ENCODE measurements at regions not wholly inside any gene's neighbourhood (a gene's known extent, or its start where the extent isn't known, plus 50 kb on each side); places are given as distances from the start of the nearest gene placed in this dataset.
A peak's percentile ranks its signal among the peaks of the same experiment; 100 is the strongest.

GRCh38 chr15:70321172-70321819, 223.6 kb upstream of the TLE3 start:
- ChIA-PET POLR2A (no interaction called here), CTCF (no interaction called here)
- no peaks in the 10 kb centered on the region for H3K9me3 Mint-ChIP-seq
- Histone ChIP-seq H3K36me3 (ENCODE audit: control insufficient read depth in 2 of 3, insufficient read depth in 3 of 3, low read length in 3 of 3) (no peaks in the 10 kb centered on the region), H3K4me3 (ENCODE audit: low read length) (no peak overlapping the region), H3K4me1 (ENCODE audit: control insufficient read depth in 2 of 2, insufficient read depth in 2 of 2, low read length in 2 of 2) (no peaks in the 10 kb centered on the region), H3K9me3 (ENCODE audit: control insufficient read depth in 2 of 3, low read length in 3 of 3) (no peaks in the 10 kb centered on the region), H3K27ac (ENCODE audit: low read depth, low read length) (no peak overlapping the region), H3K27me3 (ENCODE audit: control insufficient read depth in 2 of 2, insufficient read depth in 2 of 2, low read length in 2 of 2) (no peaks in the 10 kb centered on the region)
- H3K36me3 Mint-ChIP-seq, result no peaks in the 10 kb centered on the region
- peak overlapping the region in 2 of 9 donors; percentile 2 to 60 for H3K27ac Mint-ChIP-seq
- no peak overlapping the region for H3K4me3 Mint-ChIP-seq
- DNase-seq (no peak), ATAC-seq (no peak)
- H3K27me3 Mint-ChIP-seq, result peaks cover 0 to 27% (median 0%) of the 10 kb centered on the region in 5 donors
- intact Hi-C loops (cut with micrococcal nuclease), result no loop called here
- peaks cover 0 to 13% (median 0%) of the 10 kb centered on the region in 7 donors for H3K4me1 Mint-ChIP-seq

DNA sequence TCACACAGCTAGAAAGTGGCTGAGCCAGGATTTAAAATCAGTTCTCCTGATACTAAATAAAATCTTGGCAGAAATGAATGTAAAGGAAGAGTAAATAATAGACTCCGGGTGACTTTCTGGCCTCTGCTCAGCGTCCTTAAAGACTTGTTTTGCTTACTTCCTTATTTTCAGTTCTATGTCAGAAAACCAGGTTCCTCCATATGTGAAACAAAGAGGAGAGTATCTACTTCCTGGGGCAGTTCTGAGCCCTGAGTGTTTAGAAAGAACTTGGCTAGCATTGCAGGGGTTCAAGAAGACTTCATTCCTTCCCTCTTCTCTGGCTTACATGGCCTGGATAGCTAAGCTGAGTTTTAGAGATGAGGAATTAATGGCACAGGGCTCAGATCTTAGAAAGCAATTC, 222.8 kb upstream of the TLE3 start:
- ChIA-PET CTCF (no interaction called here), POLR2A (no interaction called here)
- Mint-ChIP-seq H3K4me3 (no peak overlapping the region), H3K9me3 (no peaks in the 10 kb centered on the region), H3K4me1 (peaks cover 0 to 13% (median 0%) of the 10 kb centered on the region in 7 donors), H3K27me3 (peaks cover 0 to 29% (median 0%) of the 10 kb centered on the region in 5 donors), H3K36me3 (no peaks in the 10 kb centered on the region), H3K27ac (no peak overlapping the region)
- Histone ChIP-seq H3K4me1 (ENCODE audit: control insufficient read depth in 2 of 2, insufficient read depth in 2 of 2, low read length in 2 of 2) (no peaks in the 10 kb centered on the region), H3K27me3 (ENCODE audit: control insufficient read depth in 2 of 2, insufficient read depth in 2 of 2, low read length in 2 of 2) (no peaks in the 10 kb centered on the region), H3K4me3 (ENCODE audit: low read length) (no peak overlapping the region), H3K9me3 (ENCODE audit: control insufficient read depth in 2 of 3, low read length in 3 of 3) (no peaks in the 10 kb centered on the region), H3K36me3 (ENCODE audit: control insufficient read depth in 2 of 3, insufficient read depth in 3 of 3, low read length in 3 of 3) (no peaks in the 10 kb centered on the region), H3K27ac (ENCODE audit: low read depth, low read length) (no peak overlapping the region)
- DNase-seq (no peak), ATAC-seq (no peak)
- intact Hi-C loops (cut with micrococcal nuclease), result no loop called here

- H3K27me3 Mint-ChIP-seq, result peaks cover 0 to 28% (median 0%) of the 10 kb centered on the region in 5 donors
- H3K4me3 Mint-ChIP-seq, result no peak overlapping the region
- no peak for DNase-seq
- no peak overlapping the region for H3K27ac Mint-ChIP-seq
- no peak overlapping the region for H3K4me3 ChIP-seq (ENCODE audit: low read length)
- POLR2A ChIA-PET, result no interaction called here
- no peaks in the 10 kb centered on the region for H3K9me3 Mint-ChIP-seq
- H3K36me3 Mint-ChIP-seq, result no peaks in the 10 kb centered on the region
- H3K4me1 ChIP-seq (ENCODE audit: control insufficient read depth in 2 of 2, insufficient read depth in 2 of 2, low read length in 2 of 2), result no peaks in the 10 kb centered on the region
- CTCF ChIA-PET, result no interaction called here
- H3K4me1 Mint-ChIP-seq, result peaks cover 0 to 13% (median 0%) of the 10 kb centered on the region in 7 donors
- no peak for ATAC-seq
- no peaks in the 10 kb centered on the region for H3K36me3 ChIP-seq (ENCODE audit: control insufficient read depth in 2 of 3, insufficient read depth in 3 of 3, low read length in 3 of 3)
- H3K9me3 ChIP-seq (ENCODE audit: control insufficient read depth in 2 of 3, low read length in 3 of 3), result no peaks in the 10 kb centered on the region
- no peaks in the 10 kb centered on the region for H3K27me3 ChIP-seq (ENCODE audit: control insufficient read depth in 2 of 2, insufficient read depth in 2 of 2, low read length in 2 of 2)
- intact Hi-C loops (cut with micrococcal nuclease), result no loop called here
- no peak overlapping the region for H3K27ac ChIP-seq (ENCODE audit: low read depth, low read length)
These were observed 222.4 kb upstream of the TLE3 start for GRCh38 chr15:70320077-70320476.

- H3K4me3 Mint-ChIP-seq, result no peak overlapping the region
- ATAC-seq (peak; percentile 56), DNase-seq (no peak)
- no peaks in the 10 kb centered on the region for H3K9me3 ChIP-seq (ENCODE audit: control insufficient read depth in 2 of 3, low read length in 3 of 3)
- no peaks in the 10 kb centered on the region for H3K27me3 ChIP-seq (ENCODE audit: control insufficient read depth in 2 of 2, insufficient read depth in 2 of 2, low read length in 2 of 2)
- no peaks in the 10 kb centered on the region for H3K36me3 Mint-ChIP-seq
- ChIA-PET CTCF (interaction anchor here (0.7 kb wide), 1 partner anchor 49 kb away, joined by 3 read pairs; no protein-coding TSS in a partner anchor), POLR2A (no interaction called here)
- no peak overlapping the region for H3K4me3 ChIP-seq (ENCODE audit: low read length)
- peaks cover 0 to 13% (median 0%) of the 10 kb centered on the region in 7 donors for H3K4me1 Mint-ChIP-seq
- peaks cover 0 to 27% (median 0%) of the 10 kb centered on the region in 5 donors for H3K27me3 Mint-ChIP-seq
- H3K4me1 ChIP-seq (ENCODE audit: control insufficient read depth in 2 of 2, insufficient read depth in 2 of 2, low read length in 2 of 2), result no peaks in the 10 kb centered on the region
- H3K9me3 Mint-ChIP-seq, result no peaks in the 10 kb centered on the region
- no peaks in the 10 kb centered on the region for H3K36me3 ChIP-seq (ENCODE audit: control insufficient read depth in 2 of 3, insufficient read depth in 3 of 3, low read length in 3 of 3)
- H3K27ac Mint-ChIP-seq, result no peak overlapping the region
- H3K27ac ChIP-seq (ENCODE audit: low read depth, low read length), result no peak overlapping the region
- intact Hi-C loops (cut with micrococcal nuclease), result no loop called here
These were observed 221.7 kb upstream of the TLE3 start for GRCh38 chr15:70319466-70319865.

GRCh38 chr15:70318594-70319465, 221.1 kb upstream of the TLE3 start:
- Mint-ChIP-seq H3K27ac (no peak overlapping the region), H3K27me3 (peaks cover 0 to 27% (median 0%) of the 10 kb centered on the region in 5 donors), H3K4me3 (no peak overlapping the region), H3K4me1 (peaks cover 0 to 13% (median 0%) of the 10 kb centered on the region in 7 donors), H3K36me3 (no peaks in the 10 kb centered on the region), H3K9me3 (no peaks in the 10 kb centered on the region)
- CTCF ChIA-PET, result interaction anchor here (0.7 kb wide), 1 partner anchor 50 kb away, joined by 3 read pairs; no protein-coding TSS in a partner anchor
- no peaks in the 10 kb centered on the region for H3K36me3 ChIP-seq (ENCODE audit: control insufficient read depth in 2 of 3, insufficient read depth in 3 of 3, low read length in 3 of 3)
- no peaks in the 10 kb centered on the region for H3K27me3 ChIP-seq (ENCODE audit: control insufficient read depth in 2 of 2, insufficient read depth in 2 of 2, low read length in 2 of 2)
- POLR2A ChIA-PET, result no interaction called here
- DNase-seq (no peak), ATAC-seq (no peak)
- no peaks in the 10 kb centered on the region for H3K4me1 ChIP-seq (ENCODE audit: control insufficient read depth in 2 of 2, insufficient read depth in 2 of 2, low read length in 2 of 2)
- H3K4me3 ChIP-seq (ENCODE audit: low read length), result no peak overlapping the region
- intact Hi-C loops (cut with micrococcal nuclease), result no loop called here
- H3K9me3 ChIP-seq (ENCODE audit: control insufficient read depth in 2 of 3, low read length in 3 of 3), result no peaks in the 10 kb centered on the region
- no peak overlapping the region for H3K27ac ChIP-seq (ENCODE audit: low read depth, low read length)

GRCh38 chr15:70316059-70316600, 218.4 kb upstream of the TLE3 start:
- Mint-ChIP-seq H3K9me3 (no peaks in the 10 kb centered on the region), H3K27me3 (peaks cover 0 to 28% (median 0%) of the 10 kb centered on the region in 5 donors), H3K36me3 (no peaks in the 10 kb centered on the region), H3K27ac (no peak overlapping the region), H3K4me1 (peaks cover 0 to 11% (median 0%) of the 10 kb centered on the region in 7 donors), H3K4me3 (no peak overlapping the region)
- DNase-seq (no peak), ATAC-seq (no peak)
- Histone ChIP-seq H3K4me3 (ENCODE audit: low read length) (no peak overlapping the region), H3K36me3 (ENCODE audit: control insufficient read depth in 2 of 3, insufficient read depth in 3 of 3, low read length in 3 of 3) (no peaks in the 10 kb centered on the region), H3K27ac (ENCODE audit: low read depth, low read length) (no peak overlapping the region), H3K27me3 (ENCODE audit: control insufficient read depth in 2 of 2, insufficient read depth in 2 of 2, low read length in 2 of 2) (no peaks in the 10 kb centered on the region), H3K4me1 (ENCODE audit: control insufficient read depth in 2 of 2, insufficient read depth in 2 of 2, low read length in 2 of 2) (no peaks in the 10 kb centered on the region), H3K9me3 (ENCODE audit: control insufficient read depth in 2 of 3, low read length in 3 of 3) (no peaks in the 10 kb centered on the region)
- intact Hi-C loops (cut with micrococcal nuclease), result no loop called here
- CTCF ChIA-PET, result interaction anchor here (0.7 kb wide), 1 partner anchor 740 kb away, joined by 3 read pairs; no protein-coding TSS in a partner anchor
- POLR2A ChIA-PET, result no interaction called here
